HEK293T (cell line): ENCODE measurements at regions not wholly inside any gene's neighbourhood (a gene's known extent, or its start where the extent isn't known, plus 50 kb on each side); places are given as distances from the start of the nearest gene placed in this dataset.

ENCODE experiments used
- CTCF ChIA-PET: fragments of 350-600 bp; formaldehyde crosslinking; extraction: SDS; loops from one replicate; lab custom pipeline; 2021; ENCODE audit warnings: antibody characterized with exemption, inconsistent platforms; lab: Yijun Ruan, JAX
- POLR2A ChIA-PET: fragments of 350-600 bp; formaldehyde crosslinking; extraction: SDS; loops from one replicate; lab custom pipeline; 2020; ENCODE audit warnings: antibody characterized with exemption, inconsistent platforms; lab: Yijun Ruan, JAX
- DNase-seq: peaks from one replicate; pipeline ENCODE4 v3.0.0; 2012; ENCODE audit warnings: mixed read lengths; ENCODE audit errors: extremely low spot score
- ARNT ChIP-seq: fragments of 450-650 bp; IDR thresholded peaks from 2 replicates; pipeline ENCODE4 v1.6.1; 2017; ENCODE audit warnings: mild to moderate bottlenecking
- BHLHE40 ChIP-seq: fragments of 450-650 bp; IDR thresholded peaks from 2 replicates; pipeline ENCODE4 v1.6.1; 2016; ENCODE audit warnings: mild to moderate bottlenecking, moderate library complexity, borderline replicate concordance
- CTBP1 ChIP-seq: fragments of 450-650 bp; IDR thresholded peaks from 2 replicates; pipeline ENCODE4 v1.6.1; 2016; ENCODE audit warnings: borderline replicate concordance
- ELF4 ChIP-seq: fragments of 450-650 bp; IDR thresholded peaks from 2 replicates; pipeline ENCODE4 v1.6.1; 2017; ENCODE audit warnings: antibody characterized with exemption
- FOXA1 ChIP-seq: fragments of 450-650 bp; IDR thresholded peaks from 2 replicates; pipeline ENCODE4 v1.6.1; 2016; ENCODE audit warnings: mild to moderate bottlenecking
- FOXK2 ChIP-seq: fragments of 450-650 bp; IDR thresholded peaks from 2 replicates; pipeline ENCODE4 v1.6.1; 2016; ENCODE audit warnings: mild to moderate bottlenecking
- FOXM1 ChIP-seq: fragments of 450-650 bp; IDR thresholded peaks from 2 replicates; pipeline ENCODE4 v1.6.1; 2017; ENCODE audit warnings: mild to moderate bottlenecking, borderline replicate concordance
- HDGF ChIP-seq: fragments of 450-650 bp; IDR thresholded peaks from 2 replicates; pipeline ENCODE4 v1.6.1; 2017; ENCODE audit warnings: antibody characterized with exemption, borderline replicate concordance
- L3MBTL2 ChIP-seq: fragments of 450-650 bp; conservative IDR thresholded peaks from 2 replicates; pipeline ENCODE4 v1.6.1; 2016; ENCODE audit warnings: mild to moderate bottlenecking
- LEF1 ChIP-seq: fragments of 450-650 bp; IDR thresholded peaks from 2 replicates; pipeline ENCODE4 v1.6.1; 2017; ENCODE audit warnings: mild to moderate bottlenecking, borderline replicate concordance
- NFRKB ChIP-seq: fragments of 450-650 bp; IDR thresholded peaks from 2 replicates; pipeline ENCODE4 v1.6.1; 2016; ENCODE audit warnings: mild to moderate bottlenecking, moderate library complexity
- PKNOX1 ChIP-seq: fragments of 450-650 bp; IDR thresholded peaks from 2 replicates; pipeline ENCODE4 v1.6.1; 2016
- SP1 ChIP-seq: fragments of 450-650 bp; IDR thresholded peaks from 2 replicates; pipeline ENCODE4 v1.6.1; 2017
- SUZ12 ChIP-seq: fragments of 450-650 bp; IDR thresholded peaks from 2 replicates; pipeline ENCODE4 v1.6.1; 2016; ENCODE audit warnings: mild to moderate bottlenecking
- TARDBP ChIP-seq: fragments of 450-650 bp; IDR thresholded peaks from 2 replicates; pipeline ENCODE4 v1.6.1; 2016
- ZNF384 ChIP-seq: fragments of 450-650 bp; IDR thresholded peaks from 2 replicates; pipeline ENCODE4 v1.6.1; 2016

- no peak for TF ChIP-seq FOXA1
- TF ChIP-seq NFRKB, result no peak
- no peak for TF ChIP-seq HDGF
- TF ChIP-seq ARNT, result no peak
- no peak for TF ChIP-seq PKNOX1
- no peak for TF ChIP-seq CTBP1
- no peak for TF ChIP-seq SP1
- TF ChIP-seq BHLHE40, result no peak
- no peak for TF ChIP-seq ELF4
- TF ChIP-seq FOXK2, result no peak
- no peak for TF ChIP-seq L3MBTL2
- TF ChIP-seq ZNF384, result no peak
- TF ChIP-seq SUZ12, result no peak
- TF ChIP-seq TARDBP, result no peak
- TF ChIP-seq LEF1, result no peak
- no peak for TF ChIP-seq FOXM1
- DNase-seq, result no peak
- ChIA-PET CTCF (no interaction called here), POLR2A (no interaction called here)
Observed at GRCh38 chr17:72315122-72315913, 194.5 kb downstream of the SOX9 start.

- DNase-seq, result no peak
- ChIA-PET CTCF (interaction anchor here (0.6 kb wide), 1 partner anchor 197 kb away, joined by 3 read pairs; the partner anchor contains the start of gene SOX9), POLR2A (no interaction called here)
- no peak for TF ChIP-seq CTBP1
- no peak for TF ChIP-seq FOXM1
- no peak for TF ChIP-seq ARNT
- no peak for TF ChIP-seq PKNOX1
- no peak for TF ChIP-seq FOXK2
- TF ChIP-seq FOXA1, result no peak
- no peak for TF ChIP-seq HDGF
- no peak for TF ChIP-seq BHLHE40
- TF ChIP-seq L3MBTL2, result no peak
- no peak for TF ChIP-seq ELF4
- no peak for TF ChIP-seq NFRKB
- TF ChIP-seq ZNF384, result no peak
- TF ChIP-seq SUZ12, result no peak
- TF ChIP-seq LEF1, result no peak
Observed at GRCh38 chr17:72318131-72318530, 197.3 kb downstream of the SOX9 start.

- DNase-seq, result no peak
- TF ChIP-seq L3MBTL2 (no peak), SP1 (no peak), LEF1 (no peak), BHLHE40 (no peak), CTBP1 (no peak), FOXK2 (no peak), SUZ12 (no peak), FOXM1 (no peak), PKNOX1 (no peak), NFRKB (no peak), ARNT (no peak), TARDBP (no peak), ELF4 (no peak)
- ChIA-PET POLR2A (no interaction called here), CTCF (no interaction called here)
Observed at GRCh38 chr17:72321896-72322295, 201.1 kb downstream of the SOX9 start.

GRCh38 chr17:72332367-72332766 lies 211.5 kb downstream of the SOX9 start:
- ChIA-PET CTCF (interaction anchor here (0.5 kb wide), 1 partner anchor 300 kb away, joined by 3 read pairs; no protein-coding TSS in a partner anchor), POLR2A (no interaction called here)
- no peak for DNase-seq
- no peak for TF ChIP-seq FOXM1
- no peak for TF ChIP-seq BHLHE40

GRCh38 chr17:72333570-72333969 lies 212.8 kb downstream of the SOX9 start:
- ChIA-PET POLR2A (no interaction called here), CTCF (no interaction called here)
- no peak for DNase-seq

More at GRCh38 chr17:72333570-72333969, 212.8 kb downstream of the SOX9 start:
- TF ChIP-seq ARNT (no peak), HDGF (no peak), CTBP1 (no peak), ELF4 (no peak), LEF1 (no peak), PKNOX1 (no peak), ZNF384 (no peak), NFRKB (no peak), FOXK2 (no peak), L3MBTL2 (no peak), FOXM1 (no peak), BHLHE40 (no peak), SUZ12 (no peak), FOXA1 (no peak), TARDBP (no peak), SP1 (no peak)
